HepG2 (cell line): ENCODE measurements at regions not wholly inside any gene's neighbourhood (a gene's known extent, or its start where the extent isn't known, plus 50 kb on each side); places are given as distances from the start of the nearest gene placed in this dataset.

Source experiments
- PHF20 ChIP-seq: sonication (generic); formaldehyde crosslinking; IDR thresholded peaks from 2 replicates; pipeline ENCODE4 v1.5.0; 2020; ENCODE audit warnings: mild to moderate bottlenecking, missing genetic modification reagents
- ZNF138 ChIP-seq: sonication (generic); formaldehyde crosslinking; IDR thresholded peaks from 2 replicates; pipeline ENCODE4 v1.5.0; 2020; ENCODE audit warnings: mild to moderate bottlenecking, low read depth, missing genetic modification reagents

- no peak for TF ChIP-seq PHF20
- no peak for TF ChIP-seq ZNF138 (CRISPR knock-in tag)
These were observed 52.1 kb upstream of the UBE3C start for GRCh38 chr7:157086508-157087187.
